ENCODE measurements at regions not wholly inside any gene's neighbourhood (a gene's known extent, or its start where the extent isn't known, plus 50 kb on each side); places are given as distances from the start of the nearest gene placed in this dataset.

DNA sequence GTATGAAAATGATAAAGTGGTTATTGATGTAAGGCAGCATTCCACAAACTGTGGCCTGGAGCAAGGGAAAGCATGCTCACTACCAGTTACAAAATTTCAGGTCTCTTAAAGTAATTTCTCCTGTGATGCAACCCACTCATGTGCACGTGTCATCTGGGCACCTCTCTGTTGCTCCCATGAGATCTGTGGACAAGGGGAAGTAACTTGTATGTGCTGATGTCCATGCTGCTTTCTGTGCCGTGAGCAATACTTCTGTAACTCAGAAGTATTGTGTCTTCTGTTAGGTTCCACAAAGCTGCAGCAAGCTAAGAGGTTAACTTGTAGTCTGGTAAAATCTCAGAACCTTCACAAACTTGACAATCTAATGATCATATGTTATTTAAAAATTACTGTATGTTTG, 930.0 kb upstream of the SLITRK6 start:
- H3K4me1 ChIP-seq (ENCODE audit: insufficient read depth, low read length, poor library complexity, severe bottlenecking) = no peaks in the 10 kb centered on the region
- intact Hi-C loops (cut with micrococcal nuclease; ENCODE audit: unreplicated experiment) = no loop called here
- ChIA-PET POLR2A (interaction anchor here (0.6 kb wide), 1 partner anchor 449 kb away, joined by 3 read pairs; no protein-coding TSS in a partner anchor), CTCF (ENCODE audit: unreplicated experiment) (no interaction called here)
- TF ChIP-seq, protein P1, sequence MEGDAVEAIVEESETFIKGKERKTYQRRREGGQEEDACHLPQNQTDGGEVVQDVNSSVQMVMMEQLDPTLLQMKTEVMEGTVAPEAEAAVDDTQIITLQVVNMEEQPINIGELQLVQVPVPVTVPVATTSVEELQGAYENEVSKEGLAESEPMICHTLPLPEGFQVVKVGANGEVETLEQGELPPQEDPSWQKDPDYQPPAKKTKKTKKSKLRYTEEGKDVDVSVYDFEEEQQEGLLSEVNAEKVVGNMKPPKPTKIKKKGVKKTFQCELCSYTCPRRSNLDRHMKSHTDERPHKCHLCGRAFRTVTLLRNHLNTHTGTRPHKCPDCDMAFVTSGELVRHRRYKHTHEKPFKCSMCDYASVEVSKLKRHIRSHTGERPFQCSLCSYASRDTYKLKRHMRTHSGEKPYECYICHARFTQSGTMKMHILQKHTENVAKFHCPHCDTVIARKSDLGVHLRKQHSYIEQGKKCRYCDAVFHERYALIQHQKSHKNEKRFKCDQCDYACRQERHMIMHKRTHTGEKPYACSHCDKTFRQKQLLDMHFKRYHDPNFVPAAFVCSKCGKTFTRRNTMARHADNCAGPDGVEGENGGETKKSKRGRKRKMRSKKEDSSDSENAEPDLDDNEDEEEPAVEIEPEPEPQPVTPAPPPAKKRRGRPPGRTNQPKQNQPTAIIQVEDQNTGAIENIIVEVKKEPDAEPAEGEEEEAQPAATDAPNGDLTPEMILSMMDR (conservative IDR thresholded peaks at IDR 0.05; ENCODE audit: low read length) = no peak
- no peak for TF ChIP-seq EZH2phosphoT487 (IDR thresholded peaks at IDR 0.05; ENCODE audit: borderline replicate concordance, low read depth, low read length)
- H3K36me3 ChIP-seq (ENCODE audit: insufficient read depth, low read length) = no peaks in the 10 kb centered on the region
- H3K9me3 ChIP-seq (ENCODE audit: low read length) = no peaks in the 10 kb centered on the region
- H3K4me3 ChIP-seq (ENCODE audit: low read depth, low read length, poor library complexity, severe bottlenecking) = no peak overlapping the region
- H2AFZ ChIP-seq (ENCODE audit: low read length) = no peak overlapping the region
- no peaks in the 10 kb centered on the region for H3K9me2 ChIP-seq (ENCODE audit: insufficient read depth, low read length)
- no peak overlapping the region for H3K27ac ChIP-seq (ENCODE audit: low read depth, low read length, poor library complexity, severe bottlenecking)
- no peak for DNase-seq (ENCODE audit: low spot score)
- BruUV-seq (replicated peaks) = no TSS peak
- no peak overlapping the region for H3K4me2 ChIP-seq (ENCODE audit: low read length)
- H3K79me2 ChIP-seq (ENCODE audit: insufficient read depth, low read depth, low read length) = no peaks in the 10 kb centered on the region
- H4K20me1 ChIP-seq (ENCODE audit: insufficient read depth, low read length) = no peaks in the 10 kb centered on the region

DNA sequence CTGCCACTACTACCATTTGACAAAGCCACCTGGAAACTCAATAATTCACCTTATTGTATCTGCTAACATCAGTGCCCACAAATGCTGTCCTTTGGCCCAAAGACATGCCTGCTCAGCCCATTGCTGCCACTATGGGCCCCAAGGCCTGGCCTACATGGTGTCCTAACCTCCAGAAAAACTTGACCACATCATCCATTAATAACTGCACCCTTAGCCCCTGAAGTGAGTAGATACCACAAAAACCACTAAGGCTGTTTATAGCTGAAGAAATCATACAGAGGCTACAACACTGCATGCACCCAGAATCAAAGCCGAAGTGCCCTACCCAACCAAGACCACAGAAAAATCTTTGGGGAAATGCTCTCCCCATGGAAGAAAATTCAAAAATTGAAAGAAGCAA, 932.8 kb upstream of the SLITRK6 start:
- CTCF ChIA-PET (ENCODE audit: unreplicated experiment) = no interaction called here
- Histone ChIP-seq H3K4me2 (ENCODE audit: low read length) (no peak overlapping the region), H4K20me1 (ENCODE audit: insufficient read depth, low read length) (no peaks in the 10 kb centered on the region), H3K9me2 (ENCODE audit: insufficient read depth, low read length) (no peaks in the 10 kb centered on the region), H3K9me3 (ENCODE audit: low read length) (no peaks in the 10 kb centered on the region), H3K4me3 (ENCODE audit: low read depth, low read length, poor library complexity, severe bottlenecking) (no peak overlapping the region), H3K4me1 (ENCODE audit: insufficient read depth, low read length, poor library complexity, severe bottlenecking) (no peaks in the 10 kb centered on the region), H3K36me3 (ENCODE audit: insufficient read depth, low read length) (no peaks in the 10 kb centered on the region), H2AFZ (ENCODE audit: low read length) (no peak overlapping the region), H3K79me2 (ENCODE audit: insufficient read depth, low read depth, low read length) (no peaks in the 10 kb centered on the region), H3K27ac (ENCODE audit: low read depth, low read length, poor library complexity, severe bottlenecking) (no peak overlapping the region)
- POLR2A ChIA-PET = no interaction called here
- no TSS peak for BruUV-seq (replicated peaks)
- intact Hi-C loops (cut with micrococcal nuclease; ENCODE audit: unreplicated experiment) = no loop called here
- no peak for DNase-seq (ENCODE audit: low spot score)
- no peak for TF ChIP-seq EZH2phosphoT487 (IDR thresholded peaks at IDR 0.05; ENCODE audit: borderline replicate concordance, low read depth, low read length)
- TF ChIP-seq, protein P1 (conservative IDR thresholded peaks at IDR 0.05; ENCODE audit: low read length) = no peak

DNA sequence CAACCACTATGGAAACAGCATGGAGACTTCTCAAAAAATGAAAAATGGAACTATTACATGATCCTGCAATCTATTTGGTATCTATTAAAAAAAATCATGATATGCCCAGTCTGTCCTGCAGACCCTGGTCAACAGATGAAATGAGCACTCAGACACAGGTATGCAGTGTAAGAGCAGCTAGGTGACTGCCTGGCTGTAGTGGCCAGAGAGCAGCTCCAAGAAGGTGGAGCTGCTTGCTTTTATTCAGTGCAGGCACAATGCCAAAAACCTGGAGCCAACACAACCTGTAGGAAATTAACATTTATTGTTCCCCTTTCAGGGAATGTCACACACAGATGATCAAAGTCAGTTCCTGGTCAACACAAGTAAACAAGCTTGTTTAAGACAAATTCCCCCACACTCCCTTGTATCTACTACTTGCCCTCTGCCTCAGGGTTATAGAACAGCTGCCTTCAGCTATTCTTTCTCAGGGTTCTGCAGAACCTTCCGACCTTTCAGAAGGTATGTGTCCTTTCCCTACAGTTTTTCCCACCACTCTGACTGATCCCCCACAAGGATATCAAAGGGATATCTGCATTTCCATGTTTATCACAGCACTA, 933.7 kb upstream of the SLITRK5 start:
- H3K9me3 ChIP-seq (ENCODE audit: low read length) = no peaks in the 10 kb centered on the region
- ChIA-PET CTCF (ENCODE audit: unreplicated experiment) (no interaction called here), POLR2A (interaction anchor here (0.5 kb wide), 1 partner anchor 373 kb away, joined by 3 read pairs; no protein-coding TSS in a partner anchor)
- no peaks in the 10 kb centered on the region for H3K4me1 ChIP-seq (ENCODE audit: insufficient read depth, low read length, poor library complexity, severe bottlenecking)
- no peak overlapping the region for H3K4me2 ChIP-seq (ENCODE audit: low read length)
- H3K36me3 ChIP-seq (ENCODE audit: insufficient read depth, low read length) = no peaks in the 10 kb centered on the region
- TF ChIP-seq, protein P1 (conservative IDR thresholded peaks at IDR 0.05; ENCODE audit: low read length) = no peak
- no peak for TF ChIP-seq EZH2phosphoT487 (IDR thresholded peaks at IDR 0.05; ENCODE audit: borderline replicate concordance, low read depth, low read length)
- no peak for DNase-seq (ENCODE audit: low spot score)
- H4K20me1 ChIP-seq (ENCODE audit: insufficient read depth, low read length) = no peaks in the 10 kb centered on the region
- no TSS peak for BruUV-seq (replicated peaks)
- no peaks in the 10 kb centered on the region for H3K9me2 ChIP-seq (ENCODE audit: insufficient read depth, low read length)
- no peaks in the 10 kb centered on the region for H3K79me2 ChIP-seq (ENCODE audit: insufficient read depth, low read depth, low read length)
- no peak overlapping the region for H3K27ac ChIP-seq (ENCODE audit: low read depth, low read length, poor library complexity, severe bottlenecking)
- H3K4me3 ChIP-seq (ENCODE audit: low read depth, low read length, poor library complexity, severe bottlenecking) = no peak overlapping the region
- no peak overlapping the region for H2AFZ ChIP-seq (ENCODE audit: low read length)
- intact Hi-C loops (cut with micrococcal nuclease; ENCODE audit: unreplicated experiment) = no loop called here
